ENCODE measurements at regions not wholly inside any gene's neighbourhood (a gene's known extent, or its start where the extent isn't known, plus 50 kb on each side); places are given as distances from the start of the nearest gene placed in this dataset.

DNA sequence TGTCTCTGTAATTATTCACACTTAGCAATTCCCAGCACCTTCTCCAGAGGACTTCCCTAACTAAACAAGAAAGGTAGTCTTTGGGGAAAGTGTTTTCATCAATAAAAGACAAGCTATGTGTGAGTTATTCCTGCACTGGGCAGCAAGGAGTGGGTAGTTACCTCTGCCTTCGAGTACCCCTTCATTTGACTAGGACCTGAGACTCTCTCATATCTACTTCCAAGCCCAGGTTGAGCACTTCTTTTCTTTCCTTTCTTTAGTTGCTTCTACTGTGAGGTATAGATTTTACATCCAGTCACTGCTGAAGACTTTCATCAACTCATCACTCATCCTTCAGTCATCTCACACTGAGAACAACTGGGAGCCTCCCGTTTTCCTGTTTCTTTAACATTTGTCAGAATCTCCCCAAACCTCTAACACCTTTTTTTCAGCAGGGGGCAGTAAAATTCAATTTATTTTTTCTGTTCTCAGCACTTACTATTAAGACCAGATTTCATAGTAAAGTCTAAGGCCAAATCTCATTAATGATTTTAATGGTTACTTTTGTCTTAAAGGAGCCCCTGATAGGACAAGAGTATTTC, 80.1 kb upstream of the PRSS1 start:
- intact Hi-C loops (cut with DNase I; ENCODE audit: low total_unique reads): no loop called here
- Histone ChIP-seq H3K9me3 (no peaks in the 10 kb centered on the region), H3K27ac (no peak overlapping the region), H3K27me3 (no peaks in the 10 kb centered on the region), H3K4me3 (no peak overlapping the region), H3K4me1 (no peaks in the 10 kb centered on the region), H3K36me3 (no peaks in the 10 kb centered on the region)
- DNase-seq: no peak
- TF ChIP-seq, protein P1, sequence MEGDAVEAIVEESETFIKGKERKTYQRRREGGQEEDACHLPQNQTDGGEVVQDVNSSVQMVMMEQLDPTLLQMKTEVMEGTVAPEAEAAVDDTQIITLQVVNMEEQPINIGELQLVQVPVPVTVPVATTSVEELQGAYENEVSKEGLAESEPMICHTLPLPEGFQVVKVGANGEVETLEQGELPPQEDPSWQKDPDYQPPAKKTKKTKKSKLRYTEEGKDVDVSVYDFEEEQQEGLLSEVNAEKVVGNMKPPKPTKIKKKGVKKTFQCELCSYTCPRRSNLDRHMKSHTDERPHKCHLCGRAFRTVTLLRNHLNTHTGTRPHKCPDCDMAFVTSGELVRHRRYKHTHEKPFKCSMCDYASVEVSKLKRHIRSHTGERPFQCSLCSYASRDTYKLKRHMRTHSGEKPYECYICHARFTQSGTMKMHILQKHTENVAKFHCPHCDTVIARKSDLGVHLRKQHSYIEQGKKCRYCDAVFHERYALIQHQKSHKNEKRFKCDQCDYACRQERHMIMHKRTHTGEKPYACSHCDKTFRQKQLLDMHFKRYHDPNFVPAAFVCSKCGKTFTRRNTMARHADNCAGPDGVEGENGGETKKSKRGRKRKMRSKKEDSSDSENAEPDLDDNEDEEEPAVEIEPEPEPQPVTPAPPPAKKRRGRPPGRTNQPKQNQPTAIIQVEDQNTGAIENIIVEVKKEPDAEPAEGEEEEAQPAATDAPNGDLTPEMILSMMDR (IDR thresholded peaks at IDR 0.05): peak in 1 of 4 experiments; percentile 23
- no peak for TF ChIP-seq POLR2A (IDR thresholded peaks at IDR 0.05)

DNA sequence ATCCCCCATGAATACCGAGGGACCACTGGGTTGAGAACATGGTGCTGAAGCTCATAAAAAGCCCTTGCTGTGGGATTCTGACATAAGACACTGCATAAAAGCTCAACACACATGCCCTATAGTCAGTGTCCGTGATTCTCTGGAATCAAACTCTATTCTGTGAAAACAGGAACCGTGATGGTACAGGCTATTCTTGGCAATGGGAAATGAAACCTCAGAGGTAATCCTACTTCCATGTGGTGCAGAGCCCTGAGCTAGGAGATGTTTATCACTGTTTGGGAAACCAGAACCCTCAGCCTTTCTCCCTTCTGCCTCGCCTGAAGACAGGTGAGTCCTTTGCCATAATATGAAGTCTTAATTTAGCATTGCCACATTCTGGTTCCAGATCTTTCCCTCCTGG, 80.8 kb upstream of the PRSS1 start:
- intact Hi-C loops (cut with DNase I; ENCODE audit: low total_unique reads): no loop called here
- DNase-seq: no peak
- Histone ChIP-seq H3K9me3 (no peaks in the 10 kb centered on the region), H3K27ac (no peak overlapping the region), H3K4me1 (no peaks in the 10 kb centered on the region), H3K36me3 (no peaks in the 10 kb centered on the region), H3K4me3 (no peak overlapping the region), H3K27me3 (no peaks in the 10 kb centered on the region)
- no peak for TF ChIP-seq POLR2A (IDR thresholded peaks at IDR 0.05)
- TF ChIP-seq, protein P1 (IDR thresholded peaks at IDR 0.05): no peak

DNA sequence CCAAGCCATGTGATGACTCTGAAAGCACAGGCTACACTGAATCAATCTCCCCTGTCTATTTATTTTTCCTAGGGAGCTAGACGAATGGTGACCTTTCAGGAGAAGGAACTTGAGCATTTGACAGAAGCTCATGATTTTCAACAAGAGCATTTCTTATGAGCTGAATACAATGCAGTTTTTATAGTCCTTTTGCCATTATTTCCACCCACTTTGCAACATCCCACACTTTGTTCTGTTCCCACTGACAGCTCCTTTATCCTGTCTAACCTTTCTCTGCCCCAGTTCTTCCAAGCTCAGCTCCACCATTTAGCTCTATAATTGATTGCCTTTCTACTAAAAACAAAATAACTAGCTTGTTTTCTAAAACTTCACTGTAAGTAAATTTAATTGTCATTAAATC, 91.9 kb upstream of the PRSS1 start:
- Histone ChIP-seq H3K4me3 (no peak overlapping the region), H3K4me1 (no peaks in the 10 kb centered on the region), H3K27me3 (no peaks in the 10 kb centered on the region), H3K9me3 (no peaks in the 10 kb centered on the region), H3K36me3 (no peaks in the 10 kb centered on the region), H3K27ac (no peak overlapping the region)
- TF ChIP-seq, protein P1 (IDR thresholded peaks at IDR 0.05): no peak
- no peak for TF ChIP-seq POLR2A (IDR thresholded peaks at IDR 0.05)
- intact Hi-C loops (cut with DNase I; ENCODE audit: low total_unique reads): no loop called here
- DNase-seq: no peak

DNA sequence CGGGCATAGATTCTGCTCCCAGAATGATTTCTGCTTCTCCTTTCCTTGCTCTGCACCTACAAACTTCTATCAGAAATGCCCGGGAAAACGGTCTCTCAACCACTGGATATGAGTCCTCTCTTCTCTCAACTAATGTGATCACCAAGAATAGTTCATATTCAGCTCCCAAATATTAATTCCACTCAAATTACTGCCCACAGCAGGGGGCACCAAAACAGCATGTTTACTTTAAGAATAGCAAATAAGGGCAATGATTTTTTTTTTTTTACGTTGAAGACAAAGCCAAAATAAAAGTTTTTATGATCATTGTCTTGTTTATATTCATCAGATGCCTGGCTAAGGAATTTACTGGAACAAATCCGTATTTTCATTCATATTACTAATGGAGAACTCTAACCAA, 94.9 kb upstream of the PRSS1 start:
- peaks cover 0 to 4% of the 10 kb centered on the region in 2 donors for H3K27me3 ChIP-seq
- H3K4me1 ChIP-seq: no peaks in the 10 kb centered on the region
- TF ChIP-seq, protein P1 (IDR thresholded peaks at IDR 0.05): no peak
- no peak for TF ChIP-seq POLR2A (IDR thresholded peaks at IDR 0.05)
- H3K36me3 ChIP-seq: no peaks in the 10 kb centered on the region
- DNase-seq: no peak
- no peaks in the 10 kb centered on the region for H3K9me3 ChIP-seq
- H3K27ac ChIP-seq: no peak overlapping the region
- no peak overlapping the region for H3K4me3 ChIP-seq
- intact Hi-C loops (cut with DNase I; ENCODE audit: low total_unique reads): no loop called here

DNA sequence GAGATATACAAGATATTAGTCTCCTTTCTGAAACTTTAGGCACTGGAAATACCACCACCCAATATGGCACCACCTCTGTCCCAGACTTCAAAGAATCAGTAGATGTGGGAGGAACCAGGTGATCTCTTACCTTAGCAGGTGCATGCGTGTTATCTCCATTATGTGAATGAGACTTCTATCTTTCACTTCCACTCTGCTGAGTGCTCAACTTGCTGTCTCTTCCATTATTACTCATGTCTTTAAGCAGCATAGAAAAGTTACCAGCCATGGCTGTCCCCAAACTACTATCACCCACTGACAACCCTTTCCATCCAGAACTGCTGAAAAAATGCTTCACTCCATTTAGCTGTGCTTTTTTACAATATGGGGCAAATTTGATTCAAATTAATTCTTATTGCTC, 101.5 kb upstream of the PRSS1 start:
- no peak for DNase-seq
- Histone ChIP-seq H3K4me3 (no peak overlapping the region), H3K27me3 (peaks cover 0 to 4% of the 10 kb centered on the region in 2 donors), H3K4me1 (no peaks in the 10 kb centered on the region), H3K36me3 (no peaks in the 10 kb centered on the region), H3K27ac (no peak overlapping the region), H3K9me3 (no peaks in the 10 kb centered on the region)
- intact Hi-C loops (cut with DNase I; ENCODE audit: low total_unique reads): no loop called here
- TF ChIP-seq, protein P1 (IDR thresholded peaks at IDR 0.05): no peak
- TF ChIP-seq POLR2A (IDR thresholded peaks at IDR 0.05): no peak
